ENCODE measurements at regions not wholly inside any gene's neighbourhood (a gene's known extent, or its start where the extent isn't known, plus 50 kb on each side); places are given as distances from the start of the nearest gene placed in this dataset.

DNA sequence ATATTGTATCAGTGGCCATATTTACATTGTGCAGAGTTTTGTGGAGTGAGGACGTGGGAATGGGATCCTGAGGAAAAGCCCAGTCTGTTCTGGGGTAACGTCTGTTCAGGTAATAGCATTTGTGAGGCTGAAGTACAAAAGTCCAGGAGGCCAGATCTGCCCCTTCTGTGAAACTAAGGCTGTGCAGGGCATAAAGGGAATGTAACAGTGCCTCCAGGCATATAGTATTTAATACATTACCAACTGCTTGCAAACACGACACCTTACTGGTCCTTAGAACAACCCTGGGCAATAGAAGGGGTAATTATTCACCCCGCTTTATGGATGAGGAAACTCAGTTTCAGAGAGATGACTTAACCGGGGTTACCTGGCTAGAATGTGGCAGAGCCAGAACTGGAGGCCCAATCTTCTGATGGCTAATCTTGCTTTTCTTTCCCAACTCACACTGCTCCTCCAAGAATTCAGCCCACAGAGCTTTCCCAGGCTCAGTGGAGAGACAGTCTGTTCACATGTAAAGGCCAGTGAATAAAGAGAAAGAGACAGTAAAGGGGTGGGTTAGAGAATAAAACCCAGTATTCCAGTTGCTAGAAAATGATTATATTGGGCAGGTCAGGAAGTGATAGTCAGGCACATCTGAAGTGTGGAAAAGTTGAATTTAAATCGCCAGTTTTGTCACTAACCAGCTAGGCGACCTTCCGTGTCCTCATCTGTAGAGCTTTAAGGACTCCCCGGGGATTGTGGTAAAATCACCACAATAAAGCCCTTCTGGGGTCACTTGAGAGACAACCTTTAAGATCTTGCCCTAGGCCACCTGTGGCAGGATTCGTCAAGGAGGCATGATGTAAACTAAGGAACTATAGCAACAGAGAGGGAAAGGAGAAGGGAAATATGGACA is 280.7 kb upstream of the CITED2 start:
- no peaks in the 10 kb centered on the region for H3K9me3 ChIP-seq
- 82 to 89% methylated on average over 10 of the region's 10 CpGs for WGBS, 2 donors
- no peak overlapping the region for H3K27ac ChIP-seq
- DNase-seq, result no peak
- TF ChIP-seq POLR2A (IDR thresholded peaks at IDR 0.05), result no peak
- TF ChIP-seq, protein P1, sequence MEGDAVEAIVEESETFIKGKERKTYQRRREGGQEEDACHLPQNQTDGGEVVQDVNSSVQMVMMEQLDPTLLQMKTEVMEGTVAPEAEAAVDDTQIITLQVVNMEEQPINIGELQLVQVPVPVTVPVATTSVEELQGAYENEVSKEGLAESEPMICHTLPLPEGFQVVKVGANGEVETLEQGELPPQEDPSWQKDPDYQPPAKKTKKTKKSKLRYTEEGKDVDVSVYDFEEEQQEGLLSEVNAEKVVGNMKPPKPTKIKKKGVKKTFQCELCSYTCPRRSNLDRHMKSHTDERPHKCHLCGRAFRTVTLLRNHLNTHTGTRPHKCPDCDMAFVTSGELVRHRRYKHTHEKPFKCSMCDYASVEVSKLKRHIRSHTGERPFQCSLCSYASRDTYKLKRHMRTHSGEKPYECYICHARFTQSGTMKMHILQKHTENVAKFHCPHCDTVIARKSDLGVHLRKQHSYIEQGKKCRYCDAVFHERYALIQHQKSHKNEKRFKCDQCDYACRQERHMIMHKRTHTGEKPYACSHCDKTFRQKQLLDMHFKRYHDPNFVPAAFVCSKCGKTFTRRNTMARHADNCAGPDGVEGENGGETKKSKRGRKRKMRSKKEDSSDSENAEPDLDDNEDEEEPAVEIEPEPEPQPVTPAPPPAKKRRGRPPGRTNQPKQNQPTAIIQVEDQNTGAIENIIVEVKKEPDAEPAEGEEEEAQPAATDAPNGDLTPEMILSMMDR (IDR thresholded peaks at IDR 0.05), result no peak
- H3K4me3 ChIP-seq, result no peak overlapping the region
- H3K36me3 ChIP-seq (ENCODE audit: low read depth, missing control alignments), result no peaks in the 10 kb centered on the region
- no peaks in the 10 kb centered on the region for H3K4me1 ChIP-seq
- H3K27me3 ChIP-seq, result no peaks in the 10 kb centered on the region
- intact Hi-C loops (cut with DNase I; ENCODE audit: low total_unique reads), result no loop called here

DNA sequence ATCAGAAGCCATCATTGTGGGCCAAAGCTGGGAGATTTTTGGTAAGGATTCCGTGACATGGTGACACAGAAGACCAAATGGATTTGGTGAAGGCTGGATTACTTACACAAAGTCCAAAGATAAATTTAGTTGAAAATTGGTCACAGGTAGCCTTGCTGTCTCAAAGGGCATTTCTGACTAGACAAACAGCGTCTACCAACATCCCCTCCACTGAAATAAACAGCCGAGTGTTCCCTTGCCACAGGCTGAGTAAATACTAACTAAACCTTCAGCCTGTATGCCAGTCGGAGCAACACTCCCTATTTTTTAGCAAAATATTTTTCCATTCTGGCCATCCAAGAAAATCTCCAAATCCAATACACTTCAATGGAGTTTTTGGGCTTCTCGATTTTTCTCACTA is 279.9 kb upstream of the CITED2 start:
- 94 to 95% methylated on average over 5 of the region's 5 CpGs for WGBS, 2 donors
- TF ChIP-seq, protein P1 (IDR thresholded peaks at IDR 0.05), result no peak
- TF ChIP-seq POLR2A (IDR thresholded peaks at IDR 0.05), result no peak

DNA sequence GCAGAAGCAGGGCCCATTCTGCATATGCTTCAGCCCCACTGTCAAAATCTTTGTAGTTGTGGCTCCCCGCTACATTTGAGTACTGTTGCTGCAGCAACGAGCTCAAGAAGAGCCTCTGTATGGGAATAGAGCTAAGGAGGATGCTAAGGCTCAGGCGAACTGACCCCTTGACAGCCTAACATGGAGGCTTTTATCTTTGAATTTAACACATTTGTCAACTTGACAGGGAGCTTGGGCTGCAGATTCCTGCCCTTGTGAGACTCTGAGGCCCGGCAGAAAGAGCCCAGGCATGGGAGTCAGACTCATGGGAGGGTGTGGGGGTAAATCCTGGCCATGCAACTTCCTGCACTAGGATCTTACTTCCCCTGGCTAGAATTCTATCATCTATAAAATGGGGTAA is 278.7 kb upstream of the CITED2 start:
- no peak overlapping the region for H3K27ac ChIP-seq
- no peaks in the 10 kb centered on the region for H3K36me3 ChIP-seq (ENCODE audit: low read depth, missing control alignments)
- intact Hi-C loops (cut with DNase I; ENCODE audit: low total_unique reads), result no loop called here
- H3K4me3 ChIP-seq, result no peak overlapping the region
- TF ChIP-seq POLR2A (IDR thresholded peaks at IDR 0.05), result no peak
- TF ChIP-seq, protein P1 (IDR thresholded peaks at IDR 0.05), result no peak
- no peaks in the 10 kb centered on the region for H3K27me3 ChIP-seq
- no peaks in the 10 kb centered on the region for H3K4me1 ChIP-seq
- DNase-seq, result no peak
- WGBS, 2 donors, result 68 to 82% methylated on average over 4 of the region's 4 CpGs
- no peaks in the 10 kb centered on the region for H3K9me3 ChIP-seq

More for the DNA sequence above, 279.9 kb upstream of the CITED2 start:
- H3K9me3 ChIP-seq, result no peaks in the 10 kb centered on the region
- intact Hi-C loops (cut with DNase I; ENCODE audit: low total_unique reads), result no loop called here
- no peaks in the 10 kb centered on the region for H3K4me1 ChIP-seq
- DNase-seq, result no peak
- H3K27ac ChIP-seq, result no peak overlapping the region
- H3K4me3 ChIP-seq, result no peak overlapping the region
- no peaks in the 10 kb centered on the region for H3K27me3 ChIP-seq
- no peaks in the 10 kb centered on the region for H3K36me3 ChIP-seq (ENCODE audit: low read depth, missing control alignments)

DNA sequence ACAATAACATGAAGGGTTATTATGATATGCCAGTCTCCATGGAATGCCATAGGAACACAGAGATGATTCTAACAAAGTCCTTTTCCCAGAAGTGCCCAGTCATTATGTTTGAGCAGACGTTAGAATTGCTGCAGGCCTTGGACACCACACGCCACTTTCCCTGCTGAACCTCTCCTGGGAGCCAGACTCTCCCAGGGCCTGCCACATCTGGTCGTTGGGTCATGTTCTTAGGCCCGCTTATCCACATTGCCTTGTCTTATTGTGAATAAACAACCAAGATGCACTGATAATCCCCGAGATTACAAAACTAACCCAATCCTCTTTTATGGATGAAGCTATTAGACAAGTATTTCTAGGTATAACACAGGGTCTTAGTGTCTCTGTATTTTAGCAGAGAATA is 276.5 kb upstream of the CITED2 start:
- no peak for DNase-seq
- no peak overlapping the region for H3K27ac ChIP-seq
- intact Hi-C loops (cut with DNase I; ENCODE audit: low total_unique reads), result no loop called here
- H3K4me3 ChIP-seq, result no peak overlapping the region
- no peaks in the 10 kb centered on the region for H3K27me3 ChIP-seq
- H3K4me1 ChIP-seq, result no peaks in the 10 kb centered on the region
- TF ChIP-seq, protein P1 (IDR thresholded peaks at IDR 0.05), result no peak
- no peak for TF ChIP-seq POLR2A (IDR thresholded peaks at IDR 0.05)
- H3K36me3 ChIP-seq (ENCODE audit: low read depth, missing control alignments), result no peaks in the 10 kb centered on the region
- H3K9me3 ChIP-seq, result no peaks in the 10 kb centered on the region
- 84 to 91% methylated on average over 5 of the region's 5 CpGs for WGBS, 2 donors

DNA sequence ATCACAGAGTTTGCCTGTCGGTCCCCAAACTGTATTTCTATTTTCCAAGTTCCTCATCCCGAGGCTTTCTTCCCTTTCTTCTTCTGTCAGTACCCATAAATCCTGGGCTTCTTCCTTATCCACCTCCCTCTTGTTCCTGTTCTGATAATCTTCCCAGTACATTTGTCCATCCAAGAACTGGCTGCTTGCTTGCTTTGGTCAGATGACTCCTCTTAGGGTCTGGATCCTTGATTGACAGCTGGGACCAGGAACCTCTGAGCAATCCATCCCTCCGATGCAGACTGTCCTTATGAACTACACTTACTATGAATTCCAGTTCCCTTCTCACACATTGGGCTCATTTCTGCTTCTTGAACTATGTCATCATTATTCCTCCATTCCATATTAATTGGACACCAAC is 275.3 kb upstream of the CITED2 start:
- Histone ChIP-seq H3K4me3 (no peak overlapping the region), H3K27me3 (no peaks in the 10 kb centered on the region), H3K27ac (no peak overlapping the region), H3K9me3 (no peaks in the 10 kb centered on the region), H3K36me3 (ENCODE audit: low read depth, missing control alignments) (no peaks in the 10 kb centered on the region), H3K4me1 (peaks cover 5% of the 10 kb centered on the region)
- TF ChIP-seq, protein P1 (IDR thresholded peaks at IDR 0.05), result no peak
- no peak for TF ChIP-seq POLR2A (IDR thresholded peaks at IDR 0.05)
- DNase-seq, result no peak
- intact Hi-C loops (cut with DNase I; ENCODE audit: low total_unique reads), result no loop called here
- 80 to 90% methylated on average over 3 of the region's 3 CpGs for WGBS, 2 donors
